ENCODE measurements at regions not wholly inside any gene's neighbourhood (a gene's known extent, or its start where the extent isn't known, plus 50 kb on each side); places are given as distances from the start of the nearest gene placed in this dataset.

DNA sequence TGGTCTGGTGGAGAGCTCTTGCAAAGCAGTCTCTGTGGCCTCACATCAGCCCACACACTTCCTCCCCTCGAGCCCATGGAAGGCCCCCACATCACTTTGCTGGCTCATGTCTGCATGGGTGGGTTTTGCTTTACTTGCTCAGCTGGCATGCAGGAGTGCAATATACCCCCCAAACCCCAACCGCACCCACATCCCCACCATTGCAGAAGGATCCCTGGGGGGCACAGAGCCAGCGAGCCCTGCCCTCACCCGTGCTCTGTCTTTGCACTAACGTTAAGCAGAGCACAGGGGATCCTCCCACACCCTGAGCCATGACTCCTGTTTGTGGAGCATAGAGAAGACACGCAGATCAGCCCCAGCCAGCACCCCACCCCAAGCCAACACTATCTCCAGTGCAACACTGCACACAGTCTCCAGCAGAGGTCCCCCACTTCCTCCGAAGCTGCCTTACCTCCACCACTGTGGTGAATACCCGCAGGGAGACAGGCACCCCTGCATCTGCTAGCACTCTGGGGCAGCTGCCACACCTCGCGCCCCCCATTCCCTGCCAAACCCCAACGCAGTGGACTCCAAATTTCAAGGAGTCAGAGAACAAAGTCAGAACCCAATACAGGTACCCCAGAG, 177.8 kb upstream of the RGPD4 start:
- TF ChIP-seq, protein P1, sequence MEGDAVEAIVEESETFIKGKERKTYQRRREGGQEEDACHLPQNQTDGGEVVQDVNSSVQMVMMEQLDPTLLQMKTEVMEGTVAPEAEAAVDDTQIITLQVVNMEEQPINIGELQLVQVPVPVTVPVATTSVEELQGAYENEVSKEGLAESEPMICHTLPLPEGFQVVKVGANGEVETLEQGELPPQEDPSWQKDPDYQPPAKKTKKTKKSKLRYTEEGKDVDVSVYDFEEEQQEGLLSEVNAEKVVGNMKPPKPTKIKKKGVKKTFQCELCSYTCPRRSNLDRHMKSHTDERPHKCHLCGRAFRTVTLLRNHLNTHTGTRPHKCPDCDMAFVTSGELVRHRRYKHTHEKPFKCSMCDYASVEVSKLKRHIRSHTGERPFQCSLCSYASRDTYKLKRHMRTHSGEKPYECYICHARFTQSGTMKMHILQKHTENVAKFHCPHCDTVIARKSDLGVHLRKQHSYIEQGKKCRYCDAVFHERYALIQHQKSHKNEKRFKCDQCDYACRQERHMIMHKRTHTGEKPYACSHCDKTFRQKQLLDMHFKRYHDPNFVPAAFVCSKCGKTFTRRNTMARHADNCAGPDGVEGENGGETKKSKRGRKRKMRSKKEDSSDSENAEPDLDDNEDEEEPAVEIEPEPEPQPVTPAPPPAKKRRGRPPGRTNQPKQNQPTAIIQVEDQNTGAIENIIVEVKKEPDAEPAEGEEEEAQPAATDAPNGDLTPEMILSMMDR (conservative IDR thresholded peaks at IDR 0.05; ENCODE audit: low read depth in 2 of 2), result peak; percentile 41 to 77
- no peak for TF ChIP-seq EZH2 (IDR thresholded peaks at IDR 0.05; ENCODE audit: low read depth, unreplicated experiment)
- TF ChIP-seq EZH2phosphoT487 (IDR thresholded peaks at IDR 0.05; ENCODE audit: unreplicated experiment), result no peak
- TF ChIP-seq CREB1 (CRISPR knock-in tag; IDR thresholded peaks at IDR 0.05; ENCODE audit: low read depth), result no peak
- no peak for TF ChIP-seq POLR2AphosphoS5 (IDR thresholded peaks at IDR 0.05; ENCODE audit: low read depth)
- TF ChIP-seq JUNB (IDR thresholded peaks at IDR 0.05; ENCODE audit: unreplicated experiment), result no peak
- TF ChIP-seq ZNF114 (CRISPR knock-in tag; IDR thresholded peaks at IDR 0.05), result no peak
- TF ChIP-seq, protein P2, sequence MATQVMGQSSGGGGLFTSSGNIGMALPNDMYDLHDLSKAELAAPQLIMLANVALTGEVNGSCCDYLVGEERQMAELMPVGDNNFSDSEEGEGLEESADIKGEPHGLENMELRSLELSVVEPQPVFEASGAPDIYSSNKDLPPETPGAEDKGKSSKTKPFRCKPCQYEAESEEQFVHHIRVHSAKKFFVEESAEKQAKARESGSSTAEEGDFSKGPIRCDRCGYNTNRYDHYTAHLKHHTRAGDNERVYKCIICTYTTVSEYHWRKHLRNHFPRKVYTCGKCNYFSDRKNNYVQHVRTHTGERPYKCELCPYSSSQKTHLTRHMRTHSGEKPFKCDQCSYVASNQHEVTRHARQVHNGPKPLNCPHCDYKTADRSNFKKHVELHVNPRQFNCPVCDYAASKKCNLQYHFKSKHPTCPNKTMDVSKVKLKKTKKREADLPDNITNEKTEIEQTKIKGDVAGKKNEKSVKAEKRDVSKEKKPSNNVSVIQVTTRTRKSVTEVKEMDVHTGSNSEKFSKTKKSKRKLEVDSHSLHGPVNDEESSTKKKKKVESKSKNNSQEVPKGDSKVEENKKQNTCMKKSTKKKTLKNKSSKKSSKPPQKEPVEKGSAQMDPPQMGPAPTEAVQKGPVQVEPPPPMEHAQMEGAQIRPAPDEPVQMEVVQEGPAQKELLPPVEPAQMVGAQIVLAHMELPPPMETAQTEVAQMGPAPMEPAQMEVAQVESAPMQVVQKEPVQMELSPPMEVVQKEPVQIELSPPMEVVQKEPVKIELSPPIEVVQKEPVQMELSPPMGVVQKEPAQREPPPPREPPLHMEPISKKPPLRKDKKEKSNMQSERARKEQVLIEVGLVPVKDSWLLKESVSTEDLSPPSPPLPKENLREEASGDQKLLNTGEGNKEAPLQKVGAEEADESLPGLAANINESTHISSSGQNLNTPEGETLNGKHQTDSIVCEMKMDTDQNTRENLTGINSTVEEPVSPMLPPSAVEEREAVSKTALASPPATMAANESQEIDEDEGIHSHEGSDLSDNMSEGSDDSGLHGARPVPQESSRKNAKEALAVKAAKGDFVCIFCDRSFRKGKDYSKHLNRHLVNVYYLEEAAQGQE (IDR thresholded peaks at IDR 0.05; ENCODE audit: unreplicated experiment), result no peak
- TF ChIP-seq, protein P3, sequence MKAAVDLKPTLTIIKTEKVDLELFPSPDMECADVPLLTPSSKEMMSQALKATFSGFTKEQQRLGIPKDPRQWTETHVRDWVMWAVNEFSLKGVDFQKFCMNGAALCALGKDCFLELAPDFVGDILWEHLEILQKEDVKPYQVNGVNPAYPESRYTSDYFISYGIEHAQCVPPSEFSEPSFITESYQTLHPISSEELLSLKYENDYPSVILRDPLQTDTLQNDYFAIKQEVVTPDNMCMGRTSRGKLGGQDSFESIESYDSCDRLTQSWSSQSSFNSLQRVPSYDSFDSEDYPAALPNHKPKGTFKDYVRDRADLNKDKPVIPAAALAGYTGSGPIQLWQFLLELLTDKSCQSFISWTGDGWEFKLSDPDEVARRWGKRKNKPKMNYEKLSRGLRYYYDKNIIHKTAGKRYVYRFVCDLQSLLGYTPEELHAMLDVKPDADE (IDR thresholded peaks at IDR 0.05), result no peak
